AG04450 (cell line): ENCODE measurements at regions not wholly inside any gene's neighbourhood (a gene's known extent, or its start where the extent isn't known, plus 50 kb on each side); places are given as distances from the start of the nearest gene placed in this dataset.

Source experiments
- CTCF ChIA-PET: fragments of 300-600, 350-600 bp; formaldehyde crosslinking; extraction: SDS; loops from one replicate; lab custom pipeline; 2022; ENCODE audit warnings: antibody characterized with exemption, inconsistent platforms; lab: Charles Lee
- POLR2A ChIA-PET: fragments of 350-600 bp; formaldehyde crosslinking; extraction: SDS; loops from one replicate; lab custom pipeline; 2021; ENCODE audit warnings: antibody characterized with exemption, inconsistent platforms; lab: Yijun Ruan, JAX
- DNase-seq: peaks from one replicate; pipeline ENCODE4 v3.0.0-alpha.2; 2011; ENCODE audit warnings: low read depth, low spot score
- H3K27ac ChIP-seq: one replicate; pipeline ENCODE4 v1.5.1; 2012; ENCODE audit warnings: low read depth, low read length, control low read depth
- H3K27me3 ChIP-seq: one replicate; pipeline ENCODE4 v1.6.0; 2012; ENCODE audit warnings: low read length; ENCODE audit not compliant: control insufficient read depth, insufficient read depth
- H3K4me3 ChIP-seq: 2 replicates; pipeline ENCODE4 v1.5.1; 2011; ENCODE audit warnings: mild to moderate bottlenecking, low read depth, low read length, control low read depth
- H3K9me3 ChIP-seq: 2 replicates; pipeline ENCODE4 v1.5.1; 2012; ENCODE audit warnings: low read length; ENCODE audit not compliant: control insufficient read depth, insufficient read depth
- TF ChIP-seq, protein P1 (sequence below): IDR thresholded peaks from 2 replicates; pipeline ENCODE4 v1.5.1; 2011; ENCODE audit warnings: low read depth, low read length, control low read depth, inconsistent platforms

DNA sequence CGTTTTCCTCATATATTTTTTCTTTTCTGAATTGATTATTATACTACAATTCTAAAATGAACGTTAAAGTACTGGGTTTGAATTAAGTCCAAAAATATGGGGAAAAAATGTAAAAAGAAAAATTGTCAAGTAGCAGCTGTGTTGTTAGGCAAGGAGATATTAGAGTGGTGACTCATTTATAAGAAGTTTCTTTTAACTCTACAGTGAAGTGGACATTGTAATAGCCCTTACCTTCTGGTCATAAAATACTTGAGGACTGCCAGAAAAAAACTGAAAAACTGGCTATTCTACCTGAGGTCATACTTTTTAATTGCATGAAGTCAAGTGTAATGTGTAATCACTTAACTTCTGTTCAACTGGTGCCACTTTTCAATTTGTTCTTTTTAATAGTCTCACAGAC, 523.1 kb upstream of the TSPY4 start:
- ChIA-PET POLR2A (no interaction called here), CTCF (no interaction called here)
- DNase-seq: no peak
- H3K27ac ChIP-seq: no peak overlapping the region
- no peaks in the 10 kb centered on the region for H3K9me3 ChIP-seq
- no peak overlapping the region for H3K4me3 ChIP-seq
- no peaks in the 10 kb centered on the region for H3K27me3 ChIP-seq
- TF ChIP-seq, protein P1, sequence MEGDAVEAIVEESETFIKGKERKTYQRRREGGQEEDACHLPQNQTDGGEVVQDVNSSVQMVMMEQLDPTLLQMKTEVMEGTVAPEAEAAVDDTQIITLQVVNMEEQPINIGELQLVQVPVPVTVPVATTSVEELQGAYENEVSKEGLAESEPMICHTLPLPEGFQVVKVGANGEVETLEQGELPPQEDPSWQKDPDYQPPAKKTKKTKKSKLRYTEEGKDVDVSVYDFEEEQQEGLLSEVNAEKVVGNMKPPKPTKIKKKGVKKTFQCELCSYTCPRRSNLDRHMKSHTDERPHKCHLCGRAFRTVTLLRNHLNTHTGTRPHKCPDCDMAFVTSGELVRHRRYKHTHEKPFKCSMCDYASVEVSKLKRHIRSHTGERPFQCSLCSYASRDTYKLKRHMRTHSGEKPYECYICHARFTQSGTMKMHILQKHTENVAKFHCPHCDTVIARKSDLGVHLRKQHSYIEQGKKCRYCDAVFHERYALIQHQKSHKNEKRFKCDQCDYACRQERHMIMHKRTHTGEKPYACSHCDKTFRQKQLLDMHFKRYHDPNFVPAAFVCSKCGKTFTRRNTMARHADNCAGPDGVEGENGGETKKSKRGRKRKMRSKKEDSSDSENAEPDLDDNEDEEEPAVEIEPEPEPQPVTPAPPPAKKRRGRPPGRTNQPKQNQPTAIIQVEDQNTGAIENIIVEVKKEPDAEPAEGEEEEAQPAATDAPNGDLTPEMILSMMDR: no peak

DNA sequence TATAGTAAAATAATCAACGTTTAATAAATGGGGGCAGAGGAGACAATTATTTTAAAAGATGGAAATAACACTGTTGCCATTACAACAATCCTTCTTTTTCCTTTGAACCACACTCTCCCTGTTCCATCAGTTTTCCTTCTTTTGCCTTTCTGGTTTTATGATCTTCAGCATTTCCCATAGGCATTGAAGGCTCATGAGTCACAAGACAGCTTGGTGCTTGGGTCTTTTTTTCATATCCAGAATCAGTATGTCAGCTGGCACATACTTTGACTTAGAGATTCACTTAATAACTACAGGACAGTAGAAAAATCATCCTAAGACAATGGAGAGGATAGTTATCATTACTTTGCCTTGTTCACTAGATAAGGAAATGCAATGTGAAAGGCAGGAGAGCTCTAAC, 521.6 kb upstream of the TSPY4 start:
- CTCF ChIA-PET: no interaction called here
- Histone ChIP-seq H3K4me3 (no peak overlapping the region), H3K27ac (no peak overlapping the region), H3K27me3 (no peaks in the 10 kb centered on the region), H3K9me3 (no peaks in the 10 kb centered on the region)
- TF ChIP-seq, protein P1: no peak
- no peak for DNase-seq
- POLR2A ChIA-PET: no interaction called here

DNA sequence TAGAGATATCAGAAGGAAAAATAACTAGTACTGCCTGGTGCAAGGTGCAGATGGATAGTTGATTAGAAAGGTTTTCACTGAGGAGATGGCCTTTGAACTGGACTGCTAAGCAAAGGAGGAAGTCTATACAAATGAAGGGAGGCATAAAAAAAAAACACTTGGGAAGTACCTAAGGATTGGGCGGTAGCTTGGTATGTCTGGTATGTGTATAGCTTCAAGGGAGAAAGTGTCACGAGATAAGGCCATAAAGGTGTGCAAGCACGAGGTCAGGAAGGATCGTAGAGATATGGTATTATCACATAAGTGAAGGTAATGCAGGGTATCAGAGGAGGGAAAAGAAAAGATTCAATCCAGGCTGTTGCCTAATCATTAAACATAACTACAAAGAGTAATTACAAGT, 517.2 kb upstream of the TSPY4 start:
- Histone ChIP-seq H3K9me3 (no peaks in the 10 kb centered on the region), H3K27me3 (no peaks in the 10 kb centered on the region), H3K27ac (no peak overlapping the region), H3K4me3 (no peak overlapping the region)
- DNase-seq: no peak
- POLR2A ChIA-PET: no interaction called here
- TF ChIP-seq, protein P1: no peak
- CTCF ChIA-PET: no interaction called here

DNA sequence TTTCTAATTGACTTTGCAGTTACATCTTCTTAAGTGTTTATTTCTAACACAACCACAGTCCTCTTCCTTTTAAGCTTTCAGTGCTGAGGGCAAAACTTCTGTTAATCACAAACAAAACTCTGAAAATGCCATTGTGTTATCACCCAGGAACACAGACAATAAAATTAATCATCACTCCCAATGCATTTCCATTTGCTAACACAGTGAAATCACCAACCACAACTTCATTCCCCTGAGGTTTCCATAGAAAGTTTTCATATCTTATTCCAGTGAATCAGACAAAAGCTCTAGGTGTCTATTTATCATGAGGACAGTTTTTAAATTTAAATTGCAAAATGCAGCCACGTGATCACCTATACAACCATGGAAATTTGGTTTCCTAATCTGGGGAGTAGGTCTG, 516.2 kb upstream of the TSPY4 start:
- DNase-seq: no peak
- H3K27ac ChIP-seq: no peak overlapping the region
- ChIA-PET CTCF (no interaction called here), POLR2A (no interaction called here)
- H3K27me3 ChIP-seq: no peaks in the 10 kb centered on the region
- TF ChIP-seq, protein P1: no peak
- H3K4me3 ChIP-seq: no peak overlapping the region
- no peaks in the 10 kb centered on the region for H3K9me3 ChIP-seq

DNA sequence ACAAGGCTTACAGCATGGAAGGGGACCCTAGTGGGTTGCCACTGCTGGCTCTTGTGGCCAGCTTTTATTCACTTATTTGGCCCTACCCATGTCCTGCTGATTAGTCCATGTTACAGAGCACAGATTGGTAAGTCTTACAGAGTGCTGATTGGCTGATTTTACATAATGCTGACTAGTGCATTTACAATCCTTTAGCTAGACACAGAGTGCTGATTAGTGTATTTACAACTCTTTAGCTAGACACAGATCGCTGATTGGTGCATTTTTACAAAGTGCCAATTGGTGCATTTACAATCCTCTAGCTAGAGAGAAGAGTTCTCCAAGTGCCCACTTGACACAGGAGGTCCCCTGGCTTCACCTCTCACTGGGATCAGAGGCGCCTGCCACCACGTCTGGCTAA, 485.0 kb upstream of the TSPY4 start:
- TF ChIP-seq, protein P1: no peak
- DNase-seq: no peak
- H3K9me3 ChIP-seq: no peaks in the 10 kb centered on the region; the same call in 1 of the 2 replicates
- no peak overlapping the region for H3K4me3 ChIP-seq
- no peak overlapping the region for H3K27ac ChIP-seq
- H3K27me3 ChIP-seq: no peaks in the 10 kb centered on the region
- ChIA-PET CTCF (no interaction called here), POLR2A (no interaction called here)
